HG03103 (cell line): ENCODE measurements at regions not wholly inside any gene's neighbourhood (a gene's known extent, or its start where the extent isn't known, plus 50 kb on each side); places are given as distances from the start of the nearest gene placed in this dataset.

Experiments
- ATAC-seq: cut with Tn5 transposase; IDR thresholded peaks from one replicate; pipeline ENCODE4 v1.9.1; 2021; ENCODE audit warnings: low read depth; ENCODE audit not compliant: unreplicated experiment

DNA sequence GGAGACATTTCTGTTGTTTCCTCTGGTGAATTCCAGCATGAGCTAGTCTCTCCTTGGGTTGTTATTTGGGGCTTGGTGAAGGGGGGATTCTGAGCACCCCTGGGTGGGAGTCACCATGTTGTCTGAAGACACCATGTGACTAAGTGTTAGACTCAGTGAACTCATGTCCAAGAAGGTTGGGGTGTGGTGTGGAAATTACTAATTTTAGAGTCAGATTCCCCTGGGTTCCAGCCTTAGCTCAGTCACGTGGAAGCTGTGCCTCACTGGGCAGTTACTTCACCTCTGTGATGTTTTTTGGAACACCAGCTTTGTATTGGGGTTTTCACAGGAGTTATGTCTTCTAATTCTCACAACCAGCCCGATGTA lies 171.5 kb downstream of the RPLP1 start:
- ATAC-seq = no peak

DNA sequence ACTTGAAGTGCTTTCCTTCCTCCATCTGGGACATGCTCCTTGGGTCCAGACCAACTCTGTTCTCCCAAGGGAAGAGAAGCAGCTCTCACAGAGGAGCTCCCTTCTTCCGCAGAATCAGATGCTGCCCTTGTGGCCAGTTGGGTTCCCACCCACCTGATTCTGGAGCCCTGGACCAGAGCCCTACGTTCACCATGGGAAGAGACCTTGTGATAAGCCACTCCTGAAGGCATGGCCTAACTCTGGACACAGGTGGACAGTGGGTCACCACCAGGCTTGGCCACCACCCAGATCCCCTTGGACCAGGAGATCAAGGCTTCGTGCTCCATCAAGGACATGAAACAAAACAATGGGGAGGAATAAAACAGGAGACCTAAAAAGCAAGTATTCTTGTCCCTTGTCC lies 172.2 kb downstream of the RPLP1 start:
- no peak for ATAC-seq

DNA sequence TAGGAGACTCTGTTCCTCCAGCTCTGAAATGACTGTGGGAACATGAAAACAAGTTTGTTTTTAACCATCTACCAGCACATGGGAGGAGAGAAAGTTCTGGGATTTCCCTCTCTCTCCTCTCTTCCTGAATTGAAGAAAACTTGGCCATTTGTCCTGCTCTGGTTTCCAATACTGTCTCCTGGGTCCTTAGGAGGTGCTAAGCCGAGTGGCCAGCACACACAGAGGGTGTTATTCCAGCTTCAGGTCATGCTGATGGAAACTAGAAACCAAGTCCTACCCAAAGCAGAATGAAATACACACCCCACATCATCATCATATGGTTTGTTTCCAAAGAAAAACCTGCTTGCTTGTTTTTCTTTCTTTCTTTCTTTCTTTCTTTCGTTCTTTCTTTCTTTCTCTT lies 172.7 kb downstream of the RPLP1 start:
- ATAC-seq = no peak

DNA sequence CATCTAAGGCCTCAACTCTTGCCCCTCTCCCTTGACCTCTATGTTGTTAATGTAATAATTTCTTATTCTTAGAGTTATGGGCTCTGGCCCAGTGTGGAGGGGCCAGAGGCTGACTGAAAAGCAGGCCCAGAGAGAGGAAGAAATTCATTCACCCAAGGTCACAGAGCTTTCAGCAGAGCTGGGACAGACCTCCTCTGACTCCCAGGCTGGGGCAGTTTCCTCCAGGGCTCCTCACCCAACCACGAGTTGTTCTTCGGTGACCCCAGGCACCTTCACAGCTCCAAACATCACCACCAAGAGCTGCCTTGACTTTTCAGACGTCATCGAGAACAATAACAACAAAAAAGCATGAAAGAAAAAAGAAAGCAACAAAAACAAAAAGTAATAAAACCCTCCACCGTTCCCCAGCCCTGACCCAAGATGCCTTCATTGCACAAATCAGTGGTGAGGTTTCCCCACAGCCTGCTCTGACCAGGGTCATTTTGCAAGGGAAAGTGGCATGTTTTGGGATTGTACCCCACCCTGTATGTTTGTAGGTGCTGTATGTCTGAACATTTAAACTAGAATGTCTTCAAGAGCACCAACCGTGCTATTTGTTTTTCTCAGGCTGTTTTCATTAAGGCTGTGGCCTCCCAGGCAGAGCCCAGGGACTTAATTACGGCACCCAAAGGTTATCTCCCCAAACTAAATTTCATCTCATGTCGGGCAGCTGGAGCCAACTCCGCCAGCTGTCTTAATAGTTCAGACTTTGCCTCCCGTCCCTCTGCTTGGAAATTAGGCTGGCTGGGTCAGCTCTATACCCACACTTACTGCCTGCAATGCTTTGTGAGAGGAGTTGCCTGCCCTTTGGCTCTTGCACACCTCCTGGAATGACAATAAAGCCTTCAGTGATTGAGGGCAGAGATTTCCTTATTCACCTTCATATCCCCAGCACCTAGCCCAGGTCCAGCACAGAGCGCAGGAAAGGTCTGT lies 173.8 kb downstream of the RPLP1 start:
- no peak for ATAC-seq

DNA sequence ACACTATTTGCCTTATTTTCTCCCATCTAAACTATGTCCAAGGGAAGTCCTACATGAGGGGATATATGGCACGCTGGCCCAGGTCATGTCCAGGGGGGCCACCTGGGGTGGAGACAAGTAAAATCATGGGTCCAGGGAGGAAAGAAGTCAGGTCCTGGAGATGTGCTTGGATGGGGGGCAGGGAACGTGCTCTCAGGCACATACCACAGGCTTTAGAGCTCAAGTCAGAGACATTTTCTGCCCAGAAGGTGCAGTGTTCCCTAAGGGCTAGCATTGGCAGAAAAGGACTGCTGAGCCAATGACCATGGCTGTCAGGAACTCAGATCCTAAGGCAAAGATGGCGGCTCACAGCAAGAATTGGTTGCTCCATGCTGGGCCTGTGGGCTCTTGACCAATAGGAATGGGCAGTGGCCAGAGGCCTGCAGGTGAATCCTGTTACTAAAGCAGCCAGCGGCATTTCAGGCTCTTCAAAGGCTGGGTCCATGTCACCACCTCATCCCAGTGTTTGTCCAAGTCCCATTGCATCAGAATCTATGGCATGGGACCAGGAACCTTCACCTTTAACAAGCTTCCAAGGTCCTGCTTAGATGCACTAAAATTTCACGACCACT lies 175.0 kb downstream of the RPLP1 start:
- ATAC-seq = no peak

DNA sequence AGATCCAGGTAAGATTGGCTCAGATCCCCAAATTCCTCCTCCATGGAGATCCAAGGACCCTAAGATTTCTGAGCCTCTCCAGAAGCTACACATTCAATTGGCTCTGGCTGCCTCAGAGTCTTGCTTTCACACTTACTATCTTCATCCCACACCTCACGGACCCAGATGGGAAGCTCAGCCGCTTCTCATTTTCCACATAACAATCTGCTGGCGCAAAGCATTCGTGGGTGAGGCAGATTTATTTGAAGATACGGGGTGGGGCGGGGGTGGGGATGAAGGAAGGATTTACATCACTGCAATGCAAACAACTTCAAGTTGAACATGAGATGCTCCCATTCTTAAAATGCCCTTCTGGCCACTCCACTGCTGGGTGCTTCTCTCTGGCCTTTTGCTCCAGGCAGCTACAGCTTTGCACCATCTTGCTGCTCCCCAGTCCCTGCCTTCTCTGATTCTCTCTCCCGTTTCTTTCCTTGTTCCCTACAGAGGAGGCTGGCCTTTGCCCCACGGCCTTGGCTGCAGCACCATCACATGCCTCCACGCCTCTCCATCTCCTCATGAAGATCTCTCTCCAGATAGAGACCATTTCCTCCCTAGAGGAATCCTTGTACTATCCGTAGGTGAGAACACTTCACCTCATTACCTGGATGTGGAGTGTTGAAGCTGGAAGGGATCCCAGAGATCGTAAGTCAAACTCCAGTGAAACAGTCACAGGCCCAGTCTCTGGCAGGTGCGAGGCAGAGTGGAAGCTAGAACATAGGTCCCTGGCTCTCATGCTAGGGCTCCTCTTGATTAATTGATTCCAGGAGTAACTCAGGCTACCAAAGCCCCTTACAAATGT lies 175.9 kb downstream of the RPLP1 start:
- ATAC-seq = no peak

DNA sequence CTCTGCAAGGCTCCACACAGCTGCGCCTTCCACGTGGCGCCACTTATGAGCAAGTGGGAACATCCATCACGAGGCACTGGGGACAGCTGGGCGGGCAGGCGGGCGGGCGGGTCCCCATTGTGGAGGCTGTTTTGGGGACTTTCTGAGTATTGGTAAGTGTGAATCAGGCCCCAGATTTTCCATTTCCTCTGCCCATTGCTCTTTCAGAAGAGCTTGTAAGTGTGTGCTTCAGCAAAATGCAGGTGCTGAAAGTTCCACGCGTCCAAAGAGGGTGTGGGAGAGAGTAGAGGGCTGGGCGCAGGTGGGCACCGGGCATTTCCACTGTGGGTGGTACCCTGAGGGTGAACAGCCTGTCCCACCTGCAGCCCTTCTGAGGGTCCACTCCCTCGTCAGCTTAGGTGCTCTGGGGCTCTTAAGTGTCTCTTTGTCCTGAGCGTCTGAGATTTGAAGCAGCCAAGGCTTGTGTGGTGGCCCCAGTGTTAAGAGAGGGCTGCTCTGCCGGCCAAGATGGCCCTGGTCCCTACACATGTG lies 177.1 kb downstream of the RPLP1 start:
- no peak for ATAC-seq

DNA sequence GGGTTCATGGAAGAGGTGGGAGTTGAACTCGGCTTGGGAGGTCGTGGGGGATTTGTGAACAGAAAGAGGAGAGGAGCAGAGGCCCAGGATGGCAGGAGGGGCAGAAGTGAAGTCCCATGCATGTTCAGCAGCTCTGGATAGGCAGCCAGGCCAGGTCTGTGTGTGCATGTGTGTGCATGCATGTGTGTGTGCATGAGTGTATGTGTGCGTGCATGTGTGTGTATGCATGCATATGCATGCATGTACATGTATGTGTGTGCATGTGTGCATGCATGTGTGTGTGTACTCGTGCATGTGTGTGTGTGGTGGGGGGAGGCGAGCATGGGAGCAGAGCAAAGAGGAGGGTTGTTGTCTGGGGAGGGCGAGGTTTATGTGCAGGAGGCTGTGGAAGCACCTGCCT lies 178.4 kb downstream of the RPLP1 start:
- ATAC-seq = no peak

DNA sequence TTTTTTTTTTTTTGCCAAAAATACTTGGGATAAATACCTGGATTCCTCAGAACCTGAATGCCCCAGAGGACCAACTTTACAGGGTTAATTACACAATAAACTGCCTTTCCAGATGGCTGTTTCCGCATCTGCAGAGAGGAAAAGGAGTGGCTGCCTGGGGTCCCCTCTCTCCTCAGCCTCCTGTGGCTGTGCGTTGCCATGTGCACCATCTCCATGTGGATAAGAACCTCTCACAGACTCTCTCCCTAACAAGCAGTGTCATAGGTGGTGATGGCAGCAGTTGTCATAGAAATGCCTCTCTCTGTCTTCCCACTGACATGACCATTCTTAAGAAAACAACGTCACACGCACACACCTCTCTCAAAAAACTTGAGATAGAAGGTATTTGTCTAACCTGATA lies 179.4 kb downstream of the RPLP1 start:
- no peak for ATAC-seq

DNA sequence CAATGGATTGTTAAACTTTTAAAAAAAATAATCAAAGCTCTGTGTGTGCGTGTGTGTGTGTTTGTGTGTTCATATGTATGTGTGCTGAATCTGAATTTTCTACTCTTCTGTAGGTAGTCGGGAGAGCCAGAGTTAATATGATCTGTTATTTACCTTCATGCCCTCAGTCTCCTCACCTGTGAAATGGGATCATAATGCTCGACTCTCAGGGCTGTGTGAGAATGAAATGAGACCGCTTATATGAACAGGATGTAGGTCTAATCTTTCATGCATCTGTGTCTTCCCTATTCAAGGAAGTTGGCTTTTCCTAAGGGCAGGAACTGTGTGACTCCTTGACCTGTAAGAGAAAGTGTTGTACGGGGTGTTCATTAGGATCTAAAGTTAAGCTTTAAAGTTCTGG lies 182.2 kb downstream of the RPLP1 start:
- no peak for ATAC-seq

DNA sequence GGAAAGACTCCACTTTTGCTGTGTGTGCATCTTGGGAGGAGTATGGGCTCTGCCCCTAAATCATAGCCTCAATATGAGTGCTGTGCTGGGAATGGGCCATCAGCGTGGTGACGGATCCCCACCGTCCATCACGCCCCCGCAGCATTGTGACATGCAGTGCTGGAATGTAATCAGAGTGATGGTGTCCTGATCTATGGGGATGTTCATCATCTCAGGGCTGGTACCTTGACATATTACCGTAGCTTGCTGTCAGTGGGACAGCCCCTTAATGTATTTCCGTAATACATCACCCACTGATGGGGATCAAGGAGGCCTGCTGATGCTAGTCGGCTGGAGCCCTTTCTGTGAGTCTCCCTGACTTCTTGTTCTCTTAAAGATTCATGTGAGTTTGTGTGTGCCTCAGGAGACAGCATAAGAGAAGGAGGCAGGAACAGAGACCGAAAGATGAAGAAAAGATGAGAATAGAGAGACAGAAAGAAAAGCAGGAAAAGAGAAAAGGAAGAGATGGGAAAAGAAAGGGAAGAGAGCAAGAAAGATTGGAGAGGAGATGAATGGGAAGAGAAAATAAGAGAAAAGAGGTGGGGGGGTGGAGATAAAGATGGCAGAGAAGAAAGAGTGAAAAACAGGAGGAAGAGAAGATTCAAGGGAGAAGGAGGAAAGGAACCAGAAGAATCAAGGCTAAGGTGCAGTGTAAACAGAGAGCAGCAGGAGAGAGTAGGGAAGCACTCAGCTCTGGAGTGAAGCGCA lies 183.7 kb downstream of the RPLP1 start:
- no peak for ATAC-seq

DNA sequence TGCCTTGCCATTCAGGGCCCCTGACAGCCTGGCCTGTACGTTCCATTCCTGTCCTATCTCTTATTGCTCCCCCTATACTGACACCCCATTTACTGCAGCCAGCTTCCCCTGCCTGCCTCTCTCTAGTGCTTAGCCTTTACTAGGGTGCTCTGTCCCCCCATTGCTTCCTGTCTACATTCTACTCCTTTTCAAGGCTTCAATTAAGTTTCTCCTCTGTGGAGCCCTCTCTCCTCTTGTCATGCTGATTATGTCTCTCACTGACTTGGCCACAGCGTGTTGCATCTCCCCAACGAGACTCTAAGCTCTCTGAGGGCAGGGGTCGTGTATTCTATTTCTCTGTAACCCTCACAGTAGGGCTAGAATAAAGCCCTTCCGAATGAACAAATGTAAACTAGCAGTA lies 185.2 kb downstream of the RPLP1 start:
- no peak for ATAC-seq

DNA sequence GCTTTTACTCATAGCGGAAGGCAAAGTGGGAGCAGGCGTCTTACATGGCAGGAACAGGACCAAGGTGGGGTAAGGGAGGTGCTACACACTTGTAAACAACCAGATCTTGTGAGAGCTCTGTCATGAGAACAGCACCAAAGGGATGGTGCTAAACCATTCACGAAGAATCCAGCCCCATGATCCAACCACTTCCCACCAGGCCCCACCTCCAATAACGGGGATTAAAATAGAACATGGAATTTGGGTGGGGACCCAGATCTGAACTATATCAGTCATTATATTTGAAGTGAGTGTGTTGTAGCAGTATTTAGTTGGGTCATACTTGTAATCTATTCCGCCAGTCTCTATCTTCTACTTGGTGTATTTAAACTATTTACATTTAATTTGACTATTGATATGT lies 190.9 kb downstream of the RPLP1 start:
- ATAC-seq = no peak

DNA sequence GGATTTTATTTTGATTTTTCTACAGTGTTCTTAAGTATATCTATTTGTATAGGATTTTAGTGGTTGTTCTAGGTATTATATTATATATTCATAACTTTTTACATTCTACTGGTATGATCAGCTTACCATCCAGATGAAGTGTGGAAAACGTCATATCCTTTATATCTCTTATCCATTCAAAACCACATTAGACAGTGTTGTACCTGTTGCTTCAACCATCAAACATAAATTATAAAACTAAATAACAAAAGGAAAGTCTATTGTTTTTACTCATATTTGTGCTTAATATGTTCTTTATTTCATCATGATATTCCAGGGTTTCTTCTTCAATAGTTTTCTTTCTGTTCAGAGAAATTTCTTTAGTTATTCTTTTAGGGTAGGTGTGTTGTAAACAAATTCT lies 191.4 kb downstream of the RPLP1 start:
- ATAC-seq = no peak

DNA sequence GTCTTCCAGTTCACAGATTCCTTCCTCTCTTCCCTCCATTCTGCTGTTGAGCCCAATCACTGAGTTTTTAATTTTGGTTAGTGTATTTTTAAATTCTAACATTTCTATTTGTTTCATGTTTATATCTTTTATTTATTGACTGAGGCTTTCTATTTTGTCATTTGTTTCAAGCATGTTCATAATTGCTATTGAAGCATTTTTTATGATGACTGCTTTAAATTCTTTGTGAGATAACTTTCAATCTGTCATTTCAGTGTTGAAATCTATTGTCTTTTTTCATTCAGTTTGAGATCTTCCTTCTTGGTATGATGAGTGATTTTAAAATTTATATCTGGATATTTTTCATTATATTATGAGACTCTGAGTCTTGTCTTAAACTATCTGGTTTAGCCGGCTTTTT lies 192.3 kb downstream of the RPLP1 start:
- no peak for ATAC-seq

DNA sequence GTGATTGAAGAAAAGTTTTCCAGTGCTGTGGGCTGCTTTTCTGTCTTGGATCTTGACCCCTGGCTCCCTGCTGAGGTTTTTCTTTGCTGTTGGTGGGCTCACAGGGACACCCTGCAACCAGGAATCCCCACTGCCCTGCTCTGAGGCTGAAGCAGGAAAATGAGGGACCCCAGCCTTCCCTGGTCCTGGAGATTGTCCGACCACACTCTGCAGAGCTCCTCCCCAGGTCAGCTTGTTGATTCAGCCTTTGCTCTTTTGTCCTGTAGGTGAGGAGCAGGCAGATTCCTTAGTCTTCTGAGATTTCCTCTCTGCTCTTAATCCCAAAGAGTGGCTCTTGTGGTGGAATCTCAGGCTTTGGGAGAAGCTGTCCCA lies 194.5 kb downstream of the RPLP1 start:
- ATAC-seq = no peak

DNA sequence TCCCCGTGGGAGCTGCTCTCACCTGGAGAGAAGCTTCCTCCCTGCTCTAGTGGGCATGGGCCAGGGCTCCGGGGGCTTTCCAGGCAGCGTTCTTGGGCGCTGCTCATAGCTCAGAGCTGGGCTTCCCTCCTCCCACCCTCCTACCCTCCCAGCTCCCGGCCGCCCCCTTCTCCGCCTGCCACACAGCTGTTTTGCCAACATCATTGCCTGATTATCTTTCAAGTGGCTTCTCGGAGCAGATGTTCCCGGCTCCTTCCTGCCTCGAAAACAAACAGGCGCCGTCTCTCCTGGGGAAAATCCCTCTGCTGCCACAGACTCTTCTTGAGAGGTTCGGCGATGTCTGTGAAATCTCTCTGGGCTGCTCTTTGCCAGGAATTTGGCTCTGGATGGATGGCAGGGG lies 195.6 kb downstream of the RPLP1 start:
- no peak for ATAC-seq

DNA sequence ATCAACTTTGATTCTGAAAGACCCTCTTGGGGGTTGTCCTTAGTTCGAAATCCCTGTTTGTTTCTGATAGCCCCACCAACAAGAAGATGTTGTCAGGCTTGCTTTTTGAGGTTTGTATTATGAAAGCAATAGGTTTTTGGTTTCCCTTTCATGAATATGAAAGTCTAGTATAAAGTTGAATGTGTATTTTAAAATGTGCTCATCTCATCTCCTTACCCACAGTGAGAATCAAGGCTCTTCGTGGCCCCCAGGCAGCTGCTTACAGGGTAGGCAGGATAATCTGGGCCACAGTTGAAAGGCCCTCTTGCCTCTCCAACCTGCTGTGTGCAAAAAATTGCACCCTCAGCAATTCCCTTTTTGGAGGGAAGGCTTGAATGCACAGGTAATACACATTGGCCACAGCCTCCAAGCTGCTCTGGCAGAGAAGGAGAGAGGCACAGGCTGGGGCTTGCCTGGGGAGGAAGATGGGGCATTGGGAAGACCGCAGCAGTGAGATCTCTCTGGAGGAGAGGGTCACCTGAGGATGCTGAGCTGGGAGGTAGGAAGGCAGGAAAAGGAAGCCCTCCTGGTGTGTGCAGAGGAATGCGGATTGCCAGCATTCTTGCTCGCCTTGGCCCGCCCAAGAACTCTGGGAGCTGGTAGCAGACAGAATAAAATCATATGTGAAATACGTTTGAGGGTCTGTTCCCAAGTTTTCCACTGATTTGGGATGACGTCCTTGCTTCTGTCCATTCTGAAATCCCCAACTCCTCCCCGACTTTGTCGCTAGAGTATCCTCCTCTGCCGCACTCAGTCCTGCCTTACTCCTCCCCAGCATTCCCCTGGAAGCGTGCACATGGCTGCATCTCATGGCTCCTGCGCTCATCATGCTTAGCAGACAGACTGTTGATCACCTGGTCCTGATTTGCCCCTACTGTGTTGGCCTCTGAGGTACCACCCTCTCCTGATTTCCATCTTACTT lies 196.4 kb downstream of the RPLP1 start:
- no peak for ATAC-seq

DNA sequence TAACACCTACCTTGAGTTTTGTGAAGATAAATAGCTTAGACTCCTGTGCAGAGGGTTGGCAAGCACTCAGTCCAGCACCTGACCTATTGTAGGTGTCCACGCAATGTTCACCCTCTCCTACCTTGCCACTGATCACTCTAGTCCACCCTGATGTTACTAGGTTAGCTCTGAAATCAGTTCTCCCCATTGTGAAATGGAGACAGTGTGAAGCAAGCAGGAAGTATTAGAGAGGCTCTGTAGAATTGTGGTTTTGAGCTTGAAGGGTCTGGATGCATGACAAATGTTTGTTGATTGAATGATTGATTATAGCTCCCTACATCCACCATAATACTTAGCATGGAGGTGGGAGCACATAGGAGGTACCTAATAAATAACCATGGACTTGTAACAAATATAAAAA lies 199.7 kb downstream of the RPLP1 start:
- no peak for ATAC-seq
